ENCODE measurements at regions not wholly inside any gene's neighbourhood (a gene's known extent, or its start where the extent isn't known, plus 50 kb on each side); places are given as distances from the start of the nearest gene placed in this dataset.
"Not testable (repeated sequence)": the region's sequence is repeated elsewhere in the genome, so short reads cannot be mapped to it uniquely, and the experiment has no call there.

DNA sequence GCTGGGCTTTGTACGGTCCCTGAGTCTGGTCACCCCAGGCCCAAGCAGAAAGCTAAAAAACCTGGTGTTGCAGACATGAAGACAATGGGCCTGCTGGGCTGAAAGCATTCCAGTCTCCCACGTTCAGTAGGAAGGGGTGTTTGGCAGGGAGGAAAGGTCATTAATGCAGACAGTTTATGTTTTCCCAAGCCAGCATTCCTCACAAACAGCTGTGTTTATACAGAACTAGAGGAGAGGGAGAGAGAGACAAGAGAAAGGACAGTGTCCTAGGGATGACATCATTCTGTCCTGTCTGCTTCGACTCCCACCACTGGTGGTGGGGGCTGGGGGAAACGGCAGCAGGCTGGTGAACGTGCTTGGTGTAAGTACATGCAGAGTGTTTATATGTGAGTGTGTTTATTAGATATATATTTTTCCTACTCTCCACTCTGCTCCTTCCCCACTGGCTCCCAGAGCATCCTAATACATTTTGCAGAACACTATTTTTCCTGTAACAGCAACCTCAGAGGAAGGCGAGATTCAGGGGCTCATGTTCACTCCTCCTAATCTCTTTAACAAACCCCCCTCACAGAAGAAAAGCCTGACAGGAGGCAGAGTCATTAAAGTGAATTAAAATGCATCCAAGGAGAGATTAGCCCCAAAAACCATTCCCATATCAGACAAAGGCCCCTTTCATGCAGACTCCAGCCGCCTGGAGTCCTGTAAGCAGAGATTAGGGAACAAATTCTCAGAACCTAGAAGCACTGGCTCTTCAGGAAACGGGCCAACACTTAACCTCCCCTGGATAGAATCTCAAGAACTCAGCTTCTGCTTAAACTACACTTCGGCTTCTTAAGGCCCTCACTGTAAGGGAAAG is 380.4 kb downstream of the TNS1 start:
- no peak for DNase-seq

- DNase-seq: no peak
Observed at GRCh38 chr2:217621391-217621801, 381.4 kb downstream of the TNS1 start.

GRCh38 chr2:217618744-217619143 is 384.1 kb downstream of the TNS1 start:
- DNase-seq: no peak

GRCh38 chr2:217617616-217618022 is 385.2 kb downstream of the TNS1 start:
- DNase-seq: no peak

- no peak for DNase-seq
Observed at GRCh38 chr2:217616936-217617335, 385.9 kb downstream of the TNS1 start.

- DNase-seq: no peak
Observed at GRCh38 chr2:217615171-217615570, 387.6 kb downstream of the TNS1 start.

DNA sequence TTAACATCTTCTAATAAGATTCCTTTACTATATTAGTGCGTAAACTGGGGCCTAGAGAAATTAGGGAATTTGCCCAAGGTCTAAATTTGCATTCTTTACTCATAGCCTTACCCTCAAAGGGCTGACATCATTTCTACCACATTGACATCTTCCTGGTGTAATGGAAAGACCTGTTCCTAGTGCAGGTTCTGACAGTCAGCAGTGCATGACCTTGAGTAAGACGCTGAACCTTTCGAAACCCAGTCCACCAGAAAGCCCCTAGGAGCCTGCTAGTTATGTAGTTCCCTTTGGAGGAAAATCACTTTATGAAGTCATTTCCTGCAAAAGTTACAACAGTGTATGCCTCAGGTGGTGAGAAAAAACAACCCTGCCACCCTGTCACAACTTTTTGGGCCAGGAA is 388.3 kb downstream of the TNS1 start:
- DNase-seq: no peak

GRCh38 chr2:217614096-217614495 is 388.7 kb downstream of the TNS1 start:
- no peak for DNase-seq

- DNase-seq: no peak
Observed at GRCh38 chr2:217612920-217613319, 389.9 kb downstream of the TNS1 start.

GRCh38 chr2:217612211-217612610 is 390.6 kb downstream of the TNS1 start:
- DNase-seq: no peak

GRCh38 chr2:217611626-217612127 is 391.1 kb downstream of the TNS1 start:
- no peak for DNase-seq

GRCh38 chr2:217611056-217611455 is 391.7 kb downstream of the TNS1 start:
- no peak for DNase-seq

- no peak for DNase-seq
Observed at GRCh38 chr2:217610401-217610814, 392.4 kb downstream of the TNS1 start.

DNA sequence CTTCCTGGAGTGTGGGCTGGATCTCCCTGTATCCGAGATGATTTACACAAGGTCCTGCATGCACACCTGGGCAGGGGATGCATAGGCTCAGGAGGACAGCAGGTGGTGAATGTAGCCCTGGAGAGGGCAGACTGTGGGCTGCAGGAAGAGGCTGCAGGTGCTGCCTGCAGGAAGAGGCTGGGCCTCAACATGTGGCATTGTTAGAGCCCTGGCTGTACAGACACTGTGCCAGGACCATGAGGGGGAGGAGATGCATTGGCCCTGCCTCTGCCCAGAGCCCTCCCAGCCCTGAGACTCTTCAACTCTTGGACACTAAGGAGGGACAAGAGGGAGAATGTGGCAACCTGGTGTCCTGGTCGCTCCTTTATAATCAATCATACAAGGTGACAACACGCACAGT is 392.8 kb downstream of the TNS1 start:
- DNase-seq: no peak

GRCh38 chr2:217606296-217606695 is 396.5 kb downstream of the TNS1 start:
- DNase-seq: no peak

- no peak for DNase-seq
Observed at GRCh38 chr2:217604527-217605194, 398.1 kb downstream of the TNS1 start.

DNA sequence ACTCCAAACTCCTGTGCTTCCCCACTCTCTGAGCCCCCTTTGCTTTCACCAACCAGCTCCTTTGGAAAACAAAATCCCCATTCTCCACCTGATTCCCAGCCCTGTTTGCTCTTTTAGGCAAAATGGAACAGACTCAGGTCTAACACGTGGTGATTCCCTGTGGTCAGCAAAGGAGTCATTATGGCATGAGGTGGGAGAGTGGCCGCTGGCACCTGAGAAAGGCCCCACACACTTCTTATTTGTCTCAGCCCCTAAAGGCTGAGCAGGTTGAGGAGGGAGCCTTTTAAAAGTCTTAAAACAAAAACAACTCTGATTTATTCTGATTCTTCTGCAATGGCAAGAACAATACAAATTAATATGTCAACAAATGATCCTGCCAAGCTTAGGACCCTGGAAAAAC is 401.2 kb downstream of the TNS1 start:
- no peak for DNase-seq

DNA sequence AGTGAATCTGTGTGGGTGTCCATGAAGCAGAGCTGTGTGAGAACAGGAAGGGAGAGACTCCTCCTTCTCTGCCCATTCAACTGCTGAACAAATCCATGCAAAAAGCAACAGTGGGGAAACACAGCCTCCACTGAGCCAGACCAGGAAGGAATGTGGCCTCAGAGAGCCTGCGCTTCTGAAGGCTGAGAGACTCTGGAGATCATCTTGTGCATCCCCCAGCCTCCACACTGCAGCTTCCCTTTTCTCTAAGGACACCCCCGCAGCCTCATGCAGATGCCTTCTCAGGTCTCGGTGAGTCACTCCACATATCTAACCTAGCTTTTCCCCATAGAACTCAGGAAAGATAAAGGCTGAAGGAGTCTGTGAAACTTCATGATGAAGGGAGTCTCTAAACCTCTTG is 402.9 kb downstream of the TNS1 start:
- no peak for DNase-seq

- DNase-seq: no peak
Observed at GRCh38 chr2:217597681-217598080, 405.1 kb downstream of the TNS1 start.

DNA sequence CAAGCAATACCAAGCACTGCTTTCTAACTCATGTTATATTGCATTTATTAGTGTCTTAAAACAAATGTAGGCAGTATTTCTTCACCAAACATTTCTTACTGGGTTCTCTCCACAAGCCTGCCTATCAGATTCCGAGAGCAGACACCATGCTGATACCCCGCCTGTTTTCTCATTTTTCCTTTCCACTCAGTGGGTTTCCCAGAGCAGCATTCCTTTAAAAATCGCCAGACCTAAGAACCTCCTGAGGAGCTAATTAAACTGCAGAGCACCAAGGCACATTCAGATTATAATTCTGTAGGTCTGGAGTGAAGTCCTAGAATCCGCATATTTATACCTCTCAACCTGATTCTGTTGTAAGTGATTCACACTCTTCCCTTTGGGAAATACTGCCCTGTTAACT is 405.6 kb downstream of the TNS1 start:
- no peak for DNase-seq

- DNase-seq: no peak
Observed at GRCh38 chr2:217593732-217594131, 409.1 kb downstream of the TNS1 start.

DNA sequence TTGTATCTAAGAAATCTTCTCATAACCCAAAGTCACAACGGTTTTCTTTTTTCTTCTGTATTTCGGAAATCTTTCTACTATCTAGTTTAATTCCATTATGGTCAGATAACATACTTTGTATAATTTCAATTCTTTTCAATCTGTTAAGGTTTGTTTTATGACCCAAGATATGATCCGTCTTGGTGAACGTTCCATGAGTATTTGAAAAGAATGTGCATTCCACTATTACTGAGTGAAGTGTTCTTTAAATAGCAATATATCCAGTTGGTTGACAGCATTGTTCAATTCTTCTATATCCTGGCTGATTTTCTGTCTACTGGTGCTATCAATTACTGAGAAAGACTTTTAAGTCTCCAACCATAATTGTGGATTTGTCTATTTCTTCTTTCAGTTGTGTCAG is 414.5 kb downstream of the TNS1 start:
- DNase-seq: no peak

DNA sequence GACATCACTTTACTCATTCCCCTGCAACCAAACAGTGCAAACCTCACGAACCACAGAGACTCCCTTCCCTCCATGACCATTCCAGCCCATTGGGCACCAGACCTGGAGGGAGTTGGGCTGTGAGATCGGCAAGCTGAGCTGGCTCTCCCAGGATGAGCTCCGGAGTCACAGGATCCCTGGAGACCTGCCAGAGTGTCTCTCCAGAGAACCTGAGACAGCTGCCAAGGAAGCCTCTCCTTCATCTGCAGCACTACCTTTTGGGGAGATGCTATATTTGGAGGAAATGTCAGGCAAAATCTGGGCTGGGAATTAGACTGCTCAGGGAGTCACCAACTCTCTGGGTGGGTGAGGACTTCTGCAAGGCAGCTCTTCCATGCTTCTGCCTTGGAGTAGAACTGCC is 417.4 kb downstream of the TNS1 start:
- no peak for DNase-seq

GRCh38 chr2:217580407-217580806 is 422.4 kb downstream of the TNS1 start:
- not testable (repeated sequence) for DNase-seq
